ENCODE measurements at regions not wholly inside any gene's neighbourhood (a gene's known extent, or its start where the extent isn't known, plus 50 kb on each side); places are given as distances from the start of the nearest gene placed in this dataset.

GRCh38 chr13:68727165-68727564 is 1380.5 kb upstream of the ATXN8OS start:
- no peak overlapping the region for H3K4me3 ChIP-seq (ENCODE audit: low read depth, low read length, poor library complexity, severe bottlenecking)
- H3K27ac ChIP-seq (ENCODE audit: low read depth, low read length, poor library complexity, severe bottlenecking) = no peak overlapping the region
- H3K27me3 ChIP-seq (replicated peaks; ENCODE audit: insufficient read depth, low read depth, low read length, poor library complexity) = no peaks in the 10 kb centered on the region
- no peaks in the 10 kb centered on the region for H3K4me1 ChIP-seq (ENCODE audit: insufficient read depth, low read length, poor library complexity, severe bottlenecking)
- DNase-seq (ENCODE audit: low spot score) = no peak
- intact Hi-C loops (cut with micrococcal nuclease; ENCODE audit: unreplicated experiment) = no loop called here
- H3K36me3 ChIP-seq (ENCODE audit: insufficient read depth, low read length, poor library complexity, severe bottlenecking) = no peaks in the 10 kb centered on the region
- TF ChIP-seq, protein P1, sequence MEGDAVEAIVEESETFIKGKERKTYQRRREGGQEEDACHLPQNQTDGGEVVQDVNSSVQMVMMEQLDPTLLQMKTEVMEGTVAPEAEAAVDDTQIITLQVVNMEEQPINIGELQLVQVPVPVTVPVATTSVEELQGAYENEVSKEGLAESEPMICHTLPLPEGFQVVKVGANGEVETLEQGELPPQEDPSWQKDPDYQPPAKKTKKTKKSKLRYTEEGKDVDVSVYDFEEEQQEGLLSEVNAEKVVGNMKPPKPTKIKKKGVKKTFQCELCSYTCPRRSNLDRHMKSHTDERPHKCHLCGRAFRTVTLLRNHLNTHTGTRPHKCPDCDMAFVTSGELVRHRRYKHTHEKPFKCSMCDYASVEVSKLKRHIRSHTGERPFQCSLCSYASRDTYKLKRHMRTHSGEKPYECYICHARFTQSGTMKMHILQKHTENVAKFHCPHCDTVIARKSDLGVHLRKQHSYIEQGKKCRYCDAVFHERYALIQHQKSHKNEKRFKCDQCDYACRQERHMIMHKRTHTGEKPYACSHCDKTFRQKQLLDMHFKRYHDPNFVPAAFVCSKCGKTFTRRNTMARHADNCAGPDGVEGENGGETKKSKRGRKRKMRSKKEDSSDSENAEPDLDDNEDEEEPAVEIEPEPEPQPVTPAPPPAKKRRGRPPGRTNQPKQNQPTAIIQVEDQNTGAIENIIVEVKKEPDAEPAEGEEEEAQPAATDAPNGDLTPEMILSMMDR (conservative IDR thresholded peaks at IDR 0.05; ENCODE audit: low read depth, low read length) = no peak
- no peak for TF ChIP-seq EZH2 (IDR thresholded peaks at IDR 0.05; ENCODE audit: borderline replicate concordance, low read depth, low read length, poor library complexity, severe bottlenecking)
- BruUV-seq (replicated peaks) = no TSS peak
- ChIA-PET CTCF (no interaction called here), POLR2A (ENCODE audit: low non-redundant PET) (no interaction called here)
- no peaks in the 10 kb centered on the region for H3K9me3 ChIP-seq (ENCODE audit: low read depth, low read length, poor library complexity, severe bottlenecking)

- ChIA-PET POLR2A (ENCODE audit: low non-redundant PET) (no interaction called here), CTCF (no interaction called here)
- Histone ChIP-seq H3K4me3 (ENCODE audit: low read depth, low read length, poor library complexity, severe bottlenecking) (no peak overlapping the region), H3K9me3 (ENCODE audit: low read depth, low read length, poor library complexity, severe bottlenecking) (no peaks in the 10 kb centered on the region), H3K27me3 (replicated peaks; ENCODE audit: insufficient read depth, low read depth, low read length, poor library complexity) (no peaks in the 10 kb centered on the region), H3K27ac (ENCODE audit: low read depth, low read length, poor library complexity, severe bottlenecking) (no peak overlapping the region), H3K4me1 (ENCODE audit: insufficient read depth, low read length, poor library complexity, severe bottlenecking) (no peaks in the 10 kb centered on the region), H3K36me3 (ENCODE audit: insufficient read depth, low read length, poor library complexity, severe bottlenecking) (no peaks in the 10 kb centered on the region)
- DNase-seq (ENCODE audit: low spot score) = no peak
- no peak for TF ChIP-seq EZH2 (IDR thresholded peaks at IDR 0.05; ENCODE audit: borderline replicate concordance, low read depth, low read length, poor library complexity, severe bottlenecking)
- TF ChIP-seq, protein P1 (conservative IDR thresholded peaks at IDR 0.05; ENCODE audit: low read depth, low read length) = no peak
- intact Hi-C loops (cut with micrococcal nuclease; ENCODE audit: unreplicated experiment) = no loop called here
- no TSS peak for BruUV-seq (replicated peaks)
Observed at GRCh38 chr13:68719815-68720214, 1387.8 kb upstream of the ATXN8OS start.

DNA sequence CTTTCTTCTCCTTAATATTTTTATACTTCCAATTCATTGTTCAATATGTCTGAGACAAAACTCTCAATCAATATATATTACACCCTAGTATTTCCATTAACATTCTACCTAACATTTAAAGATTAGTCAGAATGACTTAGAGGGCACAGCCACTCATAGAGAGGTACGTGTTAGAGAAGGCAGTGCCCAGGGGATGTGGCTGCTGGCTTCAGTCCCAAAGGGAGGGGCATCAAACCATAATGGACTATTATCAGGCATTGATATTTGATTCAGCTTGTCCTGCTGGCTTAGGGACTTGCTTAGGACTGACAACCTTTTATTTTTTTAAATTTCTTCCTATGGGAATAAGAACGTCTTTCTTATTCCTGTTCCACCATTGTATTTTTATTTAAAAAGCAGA is 1392.0 kb upstream of the ATXN8OS start:
- Histone ChIP-seq H3K4me1 (ENCODE audit: insufficient read depth, low read length, poor library complexity, severe bottlenecking) (no peaks in the 10 kb centered on the region), H3K9me3 (ENCODE audit: low read depth, low read length, poor library complexity, severe bottlenecking) (no peaks in the 10 kb centered on the region), H3K36me3 (ENCODE audit: insufficient read depth, low read length, poor library complexity, severe bottlenecking) (no peaks in the 10 kb centered on the region), H3K27ac (ENCODE audit: low read depth, low read length, poor library complexity, severe bottlenecking) (no peak overlapping the region), H3K27me3 (replicated peaks; ENCODE audit: insufficient read depth, low read depth, low read length, poor library complexity) (no peaks in the 10 kb centered on the region), H3K4me3 (ENCODE audit: low read depth, low read length, poor library complexity, severe bottlenecking) (no peak overlapping the region)
- CTCF ChIA-PET = no interaction called here
- no TSS peak for BruUV-seq (replicated peaks)
- TF ChIP-seq, protein P1 (conservative IDR thresholded peaks at IDR 0.05; ENCODE audit: low read depth, low read length) = no peak
- TF ChIP-seq EZH2 (IDR thresholded peaks at IDR 0.05; ENCODE audit: borderline replicate concordance, low read depth, low read length, poor library complexity, severe bottlenecking) = no peak
- intact Hi-C loops (cut with micrococcal nuclease; ENCODE audit: unreplicated experiment) = no loop called here
- DNase-seq (ENCODE audit: low spot score) = no peak
- POLR2A ChIA-PET (ENCODE audit: low non-redundant PET) = no interaction called here

All from A673 (cell line).